Endothelial cell of umbilical vein (primary cell): ENCODE measurements at regions not wholly inside any gene's neighbourhood (a gene's known extent, or its start where the extent isn't known, plus 50 kb on each side); places are given as distances from the start of the nearest gene placed in this dataset.

Experiments
- BruUV-seq: library from RNA; stranded (reverse); fragments of 400-500 nt; replicated peaks from 2 replicates; lab custom pipeline; 2021; lab: Mats Ljungman, UMichigan
- CTCF ChIA-PET: fragments of 300-600, 350-600 bp; sonication (Branson Sonifier 250); formaldehyde crosslinking; loops from one replicate; lab custom pipeline; 2021; ENCODE audit warnings: antibody characterized with exemption, inconsistent platforms; lab: Charles Lee
- POLR2A ChIA-PET: fragments of 300-600, 350-600 bp; sonication (Branson Sonifier 250); formaldehyde crosslinking; loops from one replicate; lab custom pipeline; 2021; ENCODE audit warnings: antibody characterized with exemption, inconsistent platforms; lab: Charles Lee
- DNase-seq: peaks from one replicate; pipeline ENCODE4 v3.0.0-alpha.2; 2011; ENCODE audit warnings: low read depth, low spot score
- FAIRE-seq: peaks from 2 replicates; lab custom pipeline; 2011; peaks lifted over from hg19 to GRCh38; lab: Jason Lieb, UNC
- H2AFZ ChIP-seq: 2 replicates; pipeline ENCODE4 v1.6.0; 2012; ENCODE audit warnings: low read depth, low read length, control low read depth, inconsistent platforms
- H3K27ac ChIP-seq: 2 replicates; pipeline ENCODE4 v1.5.1; 2011; ENCODE audit warnings: low read depth, mild to moderate bottlenecking, control low read depth, low read length, moderate library complexity; ENCODE audit not compliant: insufficient read depth
- H3K27me3 ChIP-seq, 2 experiments: 2 replicates each; pipeline versions ENCODE4 v1.6.0 to v1.6.1; 2011; ENCODE audit warnings: low read length in 2 of 2, mixed read lengths in 1 of 2; ENCODE audit not compliant: control insufficient read depth in 2 of 2, insufficient read depth in 2 of 2
- H3K36me3 ChIP-seq, 2 experiments: 2 replicates in 1 of 2; 3 replicates in 1 of 2; pipeline ENCODE4 v1.5.1; 2011; ENCODE audit warnings: low read length in 2 of 2, mild to moderate bottlenecking in 1 of 2, moderate library complexity in 1 of 2; ENCODE audit not compliant: control insufficient read depth in 2 of 2, insufficient read depth in 2 of 2; ENCODE audit errors: extremely low read depth in 1 of 2
- H3K4me1 ChIP-seq: 3 replicates; pipeline ENCODE4 v1.5.1; 2011; ENCODE audit warnings: mild to moderate bottlenecking, low read length; ENCODE audit not compliant: control insufficient read depth, insufficient read depth; ENCODE audit errors: extremely low read depth
- H3K4me2 ChIP-seq: 2 replicates; pipeline ENCODE4 v1.6.1; 2011; ENCODE audit warnings: low read length, control low read depth, mixed read lengths; ENCODE audit not compliant: insufficient read depth
- H3K4me3 ChIP-seq, 3 experiments: fragments of 200-600 bp in 1 of 3; sonication (generic), shearing (Covaris generic) in 1 of 3; replicated peaks in 1 of 3; 2 replicates each; pipeline ENCODE4 v1.5.1; 2011 to 2016; ENCODE audit warnings: control low read depth in 3 of 3, low read length in 3 of 3, mild to moderate bottlenecking in 2 of 3, inconsistent platforms in 1 of 3, low read depth in 1 of 3, moderate library complexity in 1 of 3; ENCODE audit not compliant: insufficient read depth in 1 of 3
- H3K79me2 ChIP-seq: 2 replicates; pipeline ENCODE4 v1.6.0; 2012; ENCODE audit warnings: low read length, inconsistent platforms; ENCODE audit not compliant: control insufficient read depth, insufficient read depth
- H3K9ac ChIP-seq: replicated peaks from 2 replicates; pipeline ENCODE3; 2011; ENCODE audit warnings: low read length, control low read depth; ENCODE audit not compliant: insufficient read depth; ENCODE audit errors: extremely low read depth
- H3K9me1 ChIP-seq: replicated peaks from 3 replicates; pipeline ENCODE4 v1.6.0; 2011; ENCODE audit warnings: mild to moderate bottlenecking, low read length; ENCODE audit not compliant: control insufficient read depth, insufficient read depth; ENCODE audit errors: extremely low read depth
- H3K9me3 ChIP-seq: replicated peaks from 2 replicates; pipeline ENCODE4 v1.5.1; 2012; ENCODE audit warnings: low read length, inconsistent platforms; ENCODE audit not compliant: control insufficient read depth, insufficient read depth
- H4K20me1 ChIP-seq: replicated peaks from 2 replicates; pipeline ENCODE3; 2011; ENCODE audit warnings: mild to moderate bottlenecking, low read length; ENCODE audit not compliant: control insufficient read depth, insufficient read depth; ENCODE audit errors: extremely low read depth
- CTCF ChIP-seq, 2 donors: IDR thresholded peaks; 1 replicate in 1 of 2; 2 replicates in 1 of 2; pipeline ENCODE4 v1.5.1; 2011; ENCODE audit warnings: low read length in 2 of 2, mild to moderate bottlenecking in 2 of 2, moderate library complexity in 2 of 2, control low read depth in 1 of 2, inconsistent platforms in 1 of 2, low read depth in 1 of 2; ENCODE audit not compliant: insufficient read depth in 1 of 2; ENCODE audit errors: extremely low read depth in 1 of 2
- EZH2 ChIP-seq: IDR thresholded peaks from 2 replicates; pipeline ENCODE4 v1.6.1; 2012; ENCODE audit warnings: borderline replicate concordance, low read depth, mild to moderate bottlenecking, moderate library complexity, low read length, inconsistent platforms; ENCODE audit not compliant: severe bottlenecking
- FOS ChIP-seq: IDR thresholded peaks from 2 replicates; pipeline ENCODE4 v1.6.1; 2011; ENCODE audit warnings: mild to moderate bottlenecking, low read length, moderate library complexity, borderline replicate concordance; ENCODE audit not compliant: insufficient read depth
- GATA2 ChIP-seq: IDR thresholded peaks from 2 replicates; pipeline ENCODE4 v1.7.0; 2011; ENCODE audit warnings: low read depth, mild to moderate bottlenecking, moderate library complexity, mixed read lengths, low read length; ENCODE audit not compliant: insufficient read length, insufficient read depth
- JUN ChIP-seq: IDR thresholded peaks from 2 replicates; pipeline ENCODE4 v1.6.1; 2011; ENCODE audit warnings: borderline replicate concordance, low read depth; ENCODE audit not compliant: insufficient read length, insufficient read depth
- MYC ChIP-seq: IDR thresholded peaks from one replicate; pipeline ENCODE4 v1.6.1; 2011; ENCODE audit warnings: mild to moderate bottlenecking, low read depth, low read length
- POLR2A ChIP-seq: IDR thresholded peaks from 2 replicates; pipeline ENCODE4 v1.6.1; 2012; ENCODE audit warnings: low read depth, mild to moderate bottlenecking, control low read depth, low read length
- POLR2AphosphoS5 ChIP-seq: IDR thresholded peaks from 2 replicates; pipeline ENCODE4 v1.6.1; 2012; ENCODE audit warnings: low read depth, mild to moderate bottlenecking, control low read depth, low read length, moderate library complexity; ENCODE audit not compliant: insufficient read depth
- dilution Hi-C: fragments of 300-500 bp; cut with MboI; formaldehyde crosslinking; loops from one replicate; pipeline ENCODE4 v1.15.0; 2019; ENCODE audit warnings: low sequenced_read_pairs; ENCODE audit not compliant: extremely low pct_ligation_motif_present
- intact Hi-C: fragments of 100-400 bp; cut with micrococcal nuclease; formaldehyde crosslinking; loops from one replicate; pipeline ENCODE4 v1.10.0; 2022
- TF ChIP-seq, protein P1 (sequence below): IDR thresholded peaks from 2 replicates; pipeline ENCODE4 v1.6.1; 2011; ENCODE audit not compliant: insufficient read depth, insufficient read length

GRCh38 chr4:157689476-157689875 lies 468.9 kb downstream of the GRIA2 start:
- dilution Hi-C loops, result no loop called here
- Histone ChIP-seq H3K79me2 (no peaks in the 10 kb centered on the region), H3K27me3 (no peaks in the 10 kb centered on the region), H3K9ac (no peak overlapping the region), H3K36me3 (no peaks in the 10 kb centered on the region), H3K4me2 (no peak overlapping the region), H2AFZ (no peak overlapping the region), H3K4me3 (no peak overlapping the region), H3K4me1 (no peaks in the 10 kb centered on the region), H3K9me1 (no peaks in the 10 kb centered on the region), H3K27ac (no peak overlapping the region), H3K9me3 (no peaks in the 10 kb centered on the region), H4K20me1 (no peaks in the 10 kb centered on the region)
- no TSS peak for BruUV-seq
- TF ChIP-seq JUN (no peak), GATA2 (no peak), EZH2 (no peak), FOS (no peak), POLR2AphosphoS5 (no peak), POLR2A (no peak), MYC (no peak), CTCF (IDR thresholded peaks at IDR 0.05; ENCODE audit: extremely low read depth in 1 of 2, insufficient read depth in 1 of 2, low read depth in 1 of 2, low read length in 2 of 2) (no peak)
- TF ChIP-seq, protein P1, sequence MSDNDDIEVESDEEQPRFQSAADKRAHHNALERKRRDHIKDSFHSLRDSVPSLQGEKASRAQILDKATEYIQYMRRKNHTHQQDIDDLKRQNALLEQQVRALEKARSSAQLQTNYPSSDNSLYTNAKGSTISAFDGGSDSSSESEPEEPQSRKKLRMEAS, result no peak
- FAIRE-seq (no peak), DNase-seq (no peak)
- intact Hi-C loops, result no loop called here
- ChIA-PET POLR2A (no interaction called here), CTCF (no interaction called here)
